Neuronal stem cell (in vitro differentiated cells): ENCODE measurements at regions not wholly inside any gene's neighbourhood (a gene's known extent, or its start where the extent isn't known, plus 50 kb on each side); places are given as distances from the start of the nearest gene placed in this dataset.

Source experiments
- DNase-seq: peaks from one replicate; pipeline ENCODE4 v3.0.0-alpha.2; 2013; ENCODE audit warnings: low spot score
- H2AFZ ChIP-seq: one replicate; pipeline ENCODE4 v1.6.1; 2013; ENCODE audit warnings: mild to moderate bottlenecking, low read length, inconsistent platforms
- H2AK5ac ChIP-seq: 2 replicates; pipeline ENCODE4 v1.6.1; 2013; ENCODE audit warnings: low read depth, mild to moderate bottlenecking, inconsistent platforms, low read length, moderate library complexity, mixed read lengths
- H2BK120ac ChIP-seq: 2 replicates; pipeline ENCODE4 v1.6.1; 2013; ENCODE audit warnings: low read depth, mild to moderate bottlenecking, inconsistent platforms, low read length, moderate library complexity, mixed read lengths
- H2BK12ac ChIP-seq: one replicate; pipeline ENCODE4 v1.6.1; 2013; ENCODE audit warnings: low read length, inconsistent platforms
- H2BK15ac ChIP-seq: 2 replicates; pipeline ENCODE4 v1.6.1; 2013; ENCODE audit warnings: mild to moderate bottlenecking, low read length, inconsistent platforms, mixed read lengths
- H2BK5ac ChIP-seq: one replicate; pipeline ENCODE4 v1.6.1; 2013; ENCODE audit warnings: inconsistent platforms, mild to moderate bottlenecking, low read length, moderate library complexity
- H3K14ac ChIP-seq: one replicate; pipeline ENCODE4 v1.6.1; 2013; ENCODE audit warnings: low read length, inconsistent platforms
- H3K18ac ChIP-seq: 2 replicates; pipeline ENCODE4 v1.6.1; 2013; ENCODE audit warnings: low read length, inconsistent platforms
- H3K23ac ChIP-seq: 2 replicates; pipeline ENCODE4 v1.6.1; 2013; ENCODE audit warnings: low read depth, mild to moderate bottlenecking, mixed read lengths, low read length, inconsistent platforms; ENCODE audit not compliant: poor library complexity
- H3K27ac ChIP-seq: replicated peaks from 3 replicates; pipeline ENCODE4 v1.5.1; 2013; ENCODE audit warnings: low read length, inconsistent platforms
- H3K27me3 ChIP-seq, 3 experiments: 2 replicates each; pipeline ENCODE4 v1.6.1; 2013; ENCODE audit warnings: low read length in 3 of 3, mild to moderate bottlenecking in 2 of 3, inconsistent platforms in 1 of 3, low read depth in 1 of 3, mixed read lengths in 1 of 3, moderate library complexity in 1 of 3; ENCODE audit not compliant: control insufficient read depth in 3 of 3, insufficient read depth in 3 of 3
- H3K36me3 ChIP-seq, 2 donors: replicated peaks in 1 of 2; 2 replicates each; pipeline ENCODE4 v1.6.1; 2013; ENCODE audit warnings: low read length in 2 of 2; ENCODE audit not compliant: control insufficient read depth in 2 of 2, insufficient read depth in 2 of 2
- H3K4ac ChIP-seq: 2 replicates; pipeline ENCODE4 v1.6.1; 2013; ENCODE audit warnings: inconsistent platforms, mild to moderate bottlenecking, low read length, moderate library complexity
- H3K4me1 ChIP-seq, 2 donors: 1 replicate in 1 of 2; 2 replicates in 1 of 2; pipeline ENCODE4 v1.6.1; 2013; ENCODE audit warnings: low read length in 2 of 2, low read depth in 1 of 2; ENCODE audit not compliant: control insufficient read depth in 2 of 2, insufficient read depth in 1 of 2
- H3K4me2 ChIP-seq: one replicate; pipeline ENCODE4 v1.6.1; 2013; ENCODE audit warnings: mild to moderate bottlenecking, low read length, inconsistent platforms; ENCODE audit not compliant: insufficient read depth, poor library complexity, severe bottlenecking
- H3K4me3 ChIP-seq, 2 donors: 2 replicates each; pipeline ENCODE4 v1.5.1; 2013; ENCODE audit warnings: low read length in 2 of 2, mild to moderate bottlenecking in 2 of 2, inconsistent platforms in 1 of 2, moderate library complexity in 1 of 2
- H3K79me1 ChIP-seq: one replicate; pipeline ENCODE4 v1.6.1; 2013; ENCODE audit warnings: low read depth, mild to moderate bottlenecking, inconsistent platforms, low read length, moderate library complexity
- H3K9ac ChIP-seq: one replicate; pipeline ENCODE4 v1.6.1; 2013; ENCODE audit warnings: mild to moderate bottlenecking, low read depth, low read length, inconsistent platforms; ENCODE audit not compliant: poor library complexity
- H3K9me3 ChIP-seq, 2 donors: replicated peaks in 1 of 2; 2 replicates each; pipeline versions ENCODE3 to v1.6.1; 2013; ENCODE audit warnings: low read length in 2 of 2, mild to moderate bottlenecking in 2 of 2, inconsistent platforms in 1 of 2, low read depth in 1 of 2, mixed read lengths in 1 of 2, moderate library complexity in 1 of 2; ENCODE audit not compliant: control insufficient read depth in 2 of 2, insufficient read depth in 1 of 2
- H4K8ac ChIP-seq: one replicate; pipeline ENCODE4 v1.6.1; 2013; ENCODE audit warnings: low read depth, mild to moderate bottlenecking, inconsistent platforms, low read length, moderate library complexity
- H4K91ac ChIP-seq: one replicate; pipeline ENCODE4 v1.6.1; 2013; ENCODE audit warnings: low read length, low read depth, mild to moderate bottlenecking, inconsistent platforms; ENCODE audit not compliant: poor library complexity
- whole genome bisulfite sequencing, 2 donors: extraction: QIAGEN DNeasy Blood & Tissue Kit; methylation state at CpG; one replicate each; pipeline ENCODE4 v1.1.7; 2013; ENCODE audit warnings: missing lambda C conversion rate in 2 of 2, mixed read lengths in 1 of 2; ENCODE audit not compliant: insufficient read length in 2 of 2, insufficient replicate concordance in 1 of 2; ENCODE audit errors: extremely low coverage in 2 of 2; 5-methylcytosine and 5-hydroxymethylcytosine counted together

- no peak overlapping the region for H3K4me3 ChIP-seq
- no peaks in the 10 kb centered on the region for H3K9me3 ChIP-seq
- no peak overlapping the region for H3K4me2 ChIP-seq
- no peak overlapping the region for H4K91ac ChIP-seq
- no peak overlapping the region for H2BK12ac ChIP-seq
- WGBS, 2 donors = no CpG with 5 or more reads among the region's 3 CpGs
- H3K27me3 ChIP-seq = no peaks in the 10 kb centered on the region
- no peak overlapping the region for H3K27ac ChIP-seq
- no peaks in the 10 kb centered on the region for H3K4me1 ChIP-seq
- H3K23ac ChIP-seq = no peak overlapping the region
- no peak overlapping the region for H2BK5ac ChIP-seq
- no peak overlapping the region for H2BK120ac ChIP-seq
- DNase-seq = no peak
- no peak overlapping the region for H4K8ac ChIP-seq
- H3K4ac ChIP-seq = no peak overlapping the region
- H2BK15ac ChIP-seq = no peak overlapping the region
- no peak overlapping the region for H3K9ac ChIP-seq
- H3K79me1 ChIP-seq = no peaks in the 10 kb centered on the region
- no peak overlapping the region for H2AK5ac ChIP-seq
- no peak overlapping the region for H3K18ac ChIP-seq
- H2AFZ ChIP-seq = no peak overlapping the region
- H3K14ac ChIP-seq = no peak overlapping the region
- H3K36me3 ChIP-seq = no peaks in the 10 kb centered on the region
Observed at GRCh38 chr11:109362059-109362458, 59.9 kb upstream of the C11orf87 start.

- DNase-seq = no peak
- Histone ChIP-seq H3K9me3 (no peaks in the 10 kb centered on the region), H3K4me3 (no peak overlapping the region), H2AK5ac (no peak overlapping the region), H3K4me2 (no peak overlapping the region), H4K91ac (no peak overlapping the region), H2BK120ac (no peak overlapping the region), H3K27me3 (no peaks in the 10 kb centered on the region), H2BK15ac (no peak overlapping the region), H3K36me3 (no peaks in the 10 kb centered on the region), H2AFZ (no peak overlapping the region), H2BK5ac (no peak overlapping the region), H3K23ac (no peak overlapping the region), H3K4ac (no peak overlapping the region), H3K14ac (no peak overlapping the region), H3K79me1 (no peaks in the 10 kb centered on the region), H2BK12ac (no peak overlapping the region), H3K18ac (no peak overlapping the region), H4K8ac (no peak overlapping the region), H3K9ac (no peak overlapping the region), H3K4me1 (no peaks in the 10 kb centered on the region), H3K27ac (no peak overlapping the region)
- no CpG with 5 or more reads among the region's 3 CpGs for WGBS, 2 donors
Observed at GRCh38 chr11:109363682-109364081, 58.3 kb upstream of the C11orf87 start.

GRCh38 chr11:109364851-109365250, 57.1 kb upstream of the C11orf87 start:
- Histone ChIP-seq H3K23ac (no peak overlapping the region), H3K4me3 (no peak overlapping the region), H3K27me3 (no peaks in the 10 kb centered on the region), H3K27ac (no peak overlapping the region), H3K4ac (no peak overlapping the region), H2BK12ac (no peak overlapping the region), H3K14ac (no peak overlapping the region), H4K91ac (no peak overlapping the region), H3K4me1 (no peaks in the 10 kb centered on the region), H2BK120ac (no peak overlapping the region), H3K36me3 (no peaks in the 10 kb centered on the region), H3K9ac (no peak overlapping the region), H3K4me2 (no peak overlapping the region), H2BK15ac (no peak overlapping the region), H3K18ac (no peak overlapping the region), H3K9me3 (no peaks in the 10 kb centered on the region), H2AFZ (no peak overlapping the region), H3K79me1 (no peaks in the 10 kb centered on the region), H4K8ac (no peak overlapping the region), H2BK5ac (no peak overlapping the region), H2AK5ac (no peak overlapping the region)
- WGBS, 2 donors = no CpG with 5 or more reads among the region's 4 CpGs
- DNase-seq = no peak

GRCh38 chr11:109371444-109372176, 50.4 kb upstream of the C11orf87 start:
- H3K27ac ChIP-seq = no peak overlapping the region

More at GRCh38 chr11:109371444-109372176, 50.4 kb upstream of the C11orf87 start:
- H3K4me2 ChIP-seq = no peak overlapping the region
- no peaks in the 10 kb centered on the region for H3K79me1 ChIP-seq
- no peak overlapping the region for H3K4ac ChIP-seq
- DNase-seq = no peak
- H3K14ac ChIP-seq = no peak overlapping the region
- H2BK120ac ChIP-seq = no peak overlapping the region
- H2AK5ac ChIP-seq = no peak overlapping the region
- H3K23ac ChIP-seq = no peak overlapping the region
- H3K9ac ChIP-seq = no peak overlapping the region
- H2AFZ ChIP-seq = no peak overlapping the region
- H3K27me3 ChIP-seq = no peaks in the 10 kb centered on the region
- no peak overlapping the region for H2BK15ac ChIP-seq
- no CpG with 5 or more reads among the region's 2 CpGs for WGBS, 2 donors
- no peaks in the 10 kb centered on the region for H3K4me1 ChIP-seq
- no peak overlapping the region for H2BK5ac ChIP-seq
- no peaks in the 10 kb centered on the region for H3K36me3 ChIP-seq
- no peak overlapping the region for H3K4me3 ChIP-seq
- no peak overlapping the region for H4K91ac ChIP-seq
- H2BK12ac ChIP-seq = no peak overlapping the region
- no peak overlapping the region for H3K18ac ChIP-seq
- H3K9me3 ChIP-seq = no peaks in the 10 kb centered on the region
- no peak overlapping the region for H4K8ac ChIP-seq
